DMS153 treated with DMSO at 0.1 percent for 48 hours (cell line): ENCODE measurements at regions not wholly inside any gene's neighbourhood (a gene's known extent, or its start where the extent isn't known, plus 50 kb on each side); places are given as distances from the start of the nearest gene placed in this dataset.
"Not testable (repeated sequence)": the region's sequence is repeated elsewhere in the genome, so short reads cannot be mapped to it uniquely, and the experiment has no call there.

Experiments used
- DNase-seq: peaks from one replicate; lab custom pipeline; 2025; ENCODE audit not compliant: unreplicated experiment; lab: John Stamatoyannopoulos, UW

GRCh38 chr10:64379898-64380297 is 858.7 kb downstream of the REEP3 start:
- no peak for DNase-seq

GRCh38 chr10:64385355-64385754 is 864.2 kb downstream of the REEP3 start:
- no peak for DNase-seq

- no peak for DNase-seq
Observed at GRCh38 chr10:64394744-64395143, 873.5 kb downstream of the REEP3 start.

- DNase-seq = no peak
Observed at GRCh38 chr10:64396105-64396708, 875.0 kb downstream of the REEP3 start.

- no peak for DNase-seq
Observed at GRCh38 chr10:64397125-64397524, 875.9 kb downstream of the REEP3 start.

- no peak for DNase-seq
Observed at GRCh38 chr10:64408391-64409183, 887.4 kb downstream of the REEP3 start.

GRCh38 chr10:64409349-64409748 is 888.1 kb downstream of the REEP3 start:
- no peak for DNase-seq

- no peak for DNase-seq
Observed at GRCh38 chr10:64416011-64416410, 894.8 kb downstream of the REEP3 start.

GRCh38 chr10:64419461-64419860 is 898.3 kb downstream of the REEP3 start:
- no peak for DNase-seq

GRCh38 chr10:64426745-64427144 is 905.5 kb downstream of the REEP3 start:
- no peak for DNase-seq

- DNase-seq = no peak
Observed at GRCh38 chr10:64430690-64431323, 909.6 kb downstream of the REEP3 start.

- not testable (repeated sequence) for DNase-seq
Observed at GRCh38 chr10:64441872-64442271, 920.7 kb downstream of the REEP3 start.

GRCh38 chr10:64444163-64444562 is 923.0 kb downstream of the REEP3 start:
- DNase-seq = no peak

- DNase-seq = no peak
Observed at GRCh38 chr10:64444564-64444963, 923.4 kb downstream of the REEP3 start.

- DNase-seq = no peak
Observed at GRCh38 chr10:64449603-64450002, 928.4 kb downstream of the REEP3 start.

GRCh38 chr10:64450312-64450711 is 929.1 kb downstream of the REEP3 start:
- no peak for DNase-seq

- no peak for DNase-seq
Observed at GRCh38 chr10:64454962-64455361, 933.8 kb downstream of the REEP3 start.

- DNase-seq = no peak
Observed at GRCh38 chr10:64458306-64458705, 937.1 kb downstream of the REEP3 start.

GRCh38 chr10:64463406-64463805 is 942.2 kb downstream of the REEP3 start:
- DNase-seq = no peak

GRCh38 chr10:64465653-64466052 is 944.5 kb downstream of the REEP3 start:
- DNase-seq = no peak

GRCh38 chr10:64468219-64468618 is 947.0 kb downstream of the REEP3 start:
- no peak for DNase-seq

- no peak for DNase-seq
Observed at GRCh38 chr10:64476506-64476905, 955.3 kb downstream of the REEP3 start.
